ENCODE measurements at regions not wholly inside any gene's neighbourhood (a gene's known extent, or its start where the extent isn't known, plus 50 kb on each side); places are given as distances from the start of the nearest gene placed in this dataset.

DNA sequence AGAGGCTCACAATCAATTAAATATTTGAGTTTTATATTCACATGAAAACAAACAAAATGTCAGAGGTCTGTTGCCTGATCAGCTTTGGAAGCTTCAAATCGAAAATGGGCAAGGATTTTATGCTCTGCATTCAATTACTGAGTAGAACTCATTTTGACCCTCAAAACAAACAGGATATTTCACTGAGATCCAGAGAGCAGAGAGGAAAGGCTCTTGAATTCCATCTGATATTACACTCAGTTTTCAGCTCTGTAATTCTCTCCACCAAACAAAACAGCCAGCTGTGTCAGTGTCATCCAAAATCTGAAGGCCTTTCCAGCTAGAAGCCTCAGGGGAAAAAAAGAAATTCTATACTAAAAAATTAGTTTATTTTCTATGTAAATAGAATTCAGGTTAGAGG, 128.6 kb upstream of the FLRT2 start:
- POLR2A ChIA-PET: interaction anchor here (0.5 kb wide), 1 partner anchor 325 kb away, joined by 3 read pairs; no protein-coding TSS in a partner anchor
- intact Hi-C loops (cut with micrococcal nuclease; ENCODE audit: unreplicated experiment): no loop called here
- H3K79me2 ChIP-seq (ENCODE audit: insufficient read depth, low read depth, low read length): no peaks in the 10 kb centered on the region
- H3K27ac ChIP-seq (ENCODE audit: low read depth, low read length, poor library complexity, severe bottlenecking): no peak overlapping the region
- no peaks in the 10 kb centered on the region for H3K4me1 ChIP-seq (ENCODE audit: insufficient read depth, low read length, poor library complexity, severe bottlenecking)
- CTCF ChIA-PET (ENCODE audit: unreplicated experiment): no interaction called here
- no peak for TF ChIP-seq EZH2phosphoT487 (IDR thresholded peaks at IDR 0.05; ENCODE audit: borderline replicate concordance, low read depth, low read length)
- TF ChIP-seq, protein P1, sequence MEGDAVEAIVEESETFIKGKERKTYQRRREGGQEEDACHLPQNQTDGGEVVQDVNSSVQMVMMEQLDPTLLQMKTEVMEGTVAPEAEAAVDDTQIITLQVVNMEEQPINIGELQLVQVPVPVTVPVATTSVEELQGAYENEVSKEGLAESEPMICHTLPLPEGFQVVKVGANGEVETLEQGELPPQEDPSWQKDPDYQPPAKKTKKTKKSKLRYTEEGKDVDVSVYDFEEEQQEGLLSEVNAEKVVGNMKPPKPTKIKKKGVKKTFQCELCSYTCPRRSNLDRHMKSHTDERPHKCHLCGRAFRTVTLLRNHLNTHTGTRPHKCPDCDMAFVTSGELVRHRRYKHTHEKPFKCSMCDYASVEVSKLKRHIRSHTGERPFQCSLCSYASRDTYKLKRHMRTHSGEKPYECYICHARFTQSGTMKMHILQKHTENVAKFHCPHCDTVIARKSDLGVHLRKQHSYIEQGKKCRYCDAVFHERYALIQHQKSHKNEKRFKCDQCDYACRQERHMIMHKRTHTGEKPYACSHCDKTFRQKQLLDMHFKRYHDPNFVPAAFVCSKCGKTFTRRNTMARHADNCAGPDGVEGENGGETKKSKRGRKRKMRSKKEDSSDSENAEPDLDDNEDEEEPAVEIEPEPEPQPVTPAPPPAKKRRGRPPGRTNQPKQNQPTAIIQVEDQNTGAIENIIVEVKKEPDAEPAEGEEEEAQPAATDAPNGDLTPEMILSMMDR (conservative IDR thresholded peaks at IDR 0.05; ENCODE audit: low read length): no peak
- H3K9me2 ChIP-seq (ENCODE audit: insufficient read depth, low read length): no peaks in the 10 kb centered on the region
- BruUV-seq (replicated peaks): no TSS peak
- no peak for DNase-seq (ENCODE audit: low spot score)
- H3K9me3 ChIP-seq (ENCODE audit: low read length): no peaks in the 10 kb centered on the region
- no peak overlapping the region for H2AFZ ChIP-seq (ENCODE audit: low read length)
- H4K20me1 ChIP-seq (ENCODE audit: insufficient read depth, low read length): no peaks in the 10 kb centered on the region
- H3K36me3 ChIP-seq (ENCODE audit: insufficient read depth, low read length): no peaks in the 10 kb centered on the region
- H3K4me2 ChIP-seq (ENCODE audit: low read length): no peak overlapping the region
- no peak overlapping the region for H3K4me3 ChIP-seq (ENCODE audit: low read depth, low read length, poor library complexity, severe bottlenecking)

DNA sequence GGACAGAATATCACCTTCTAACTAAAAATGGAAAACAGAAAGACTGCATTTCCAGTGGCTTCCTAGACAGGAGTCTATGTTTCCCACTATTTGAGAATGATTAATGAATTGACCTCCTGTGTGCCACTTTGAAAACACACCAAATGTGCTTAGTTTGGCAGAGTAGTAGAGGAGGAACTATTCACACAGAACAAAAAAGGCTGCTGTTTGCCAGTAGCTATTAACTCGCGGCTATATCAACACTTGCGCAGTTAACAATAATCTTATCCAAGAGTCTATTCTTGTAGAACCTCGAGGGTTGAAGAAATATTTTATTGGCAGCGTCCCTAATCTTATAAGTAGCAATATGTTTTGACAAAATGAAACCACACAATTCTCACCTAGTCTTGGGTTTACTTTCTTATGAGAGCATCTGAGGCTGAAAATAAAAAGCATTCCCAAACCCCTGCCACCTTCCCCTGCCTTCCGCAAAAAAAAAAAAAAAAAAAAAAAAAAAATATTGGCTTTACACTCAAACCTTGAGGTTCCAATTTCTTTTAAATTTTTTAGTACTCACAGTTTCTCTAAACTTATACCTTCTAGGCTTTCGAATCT, 127.3 kb upstream of the FLRT2 start:
- H2AFZ ChIP-seq (ENCODE audit: low read length): no peak overlapping the region
- CTCF ChIA-PET (ENCODE audit: unreplicated experiment): no interaction called here
- BruUV-seq (replicated peaks): no TSS peak
- POLR2A ChIA-PET: no interaction called here
- intact Hi-C loops (cut with micrococcal nuclease; ENCODE audit: unreplicated experiment): no loop called here
- H3K9me3 ChIP-seq (ENCODE audit: low read length): no peaks in the 10 kb centered on the region
- DNase-seq (ENCODE audit: low spot score): no peak
- no peak for TF ChIP-seq EZH2phosphoT487 (IDR thresholded peaks at IDR 0.05; ENCODE audit: borderline replicate concordance, low read depth, low read length)
- TF ChIP-seq, protein P1 (conservative IDR thresholded peaks at IDR 0.05; ENCODE audit: low read length): no peak
- H3K27ac ChIP-seq (ENCODE audit: low read depth, low read length, poor library complexity, severe bottlenecking): no peak overlapping the region
- H3K4me3 ChIP-seq (ENCODE audit: low read depth, low read length, poor library complexity, severe bottlenecking): no peak overlapping the region
- H3K4me1 ChIP-seq (ENCODE audit: insufficient read depth, low read length, poor library complexity, severe bottlenecking): no peaks in the 10 kb centered on the region
- no peaks in the 10 kb centered on the region for H3K36me3 ChIP-seq (ENCODE audit: insufficient read depth, low read length)
- no peaks in the 10 kb centered on the region for H3K79me2 ChIP-seq (ENCODE audit: insufficient read depth, low read depth, low read length)
- H4K20me1 ChIP-seq (ENCODE audit: insufficient read depth, low read length): no peaks in the 10 kb centered on the region
- no peak overlapping the region for H3K4me2 ChIP-seq (ENCODE audit: low read length)
- H3K9me2 ChIP-seq (ENCODE audit: insufficient read depth, low read length): no peaks in the 10 kb centered on the region

DNA sequence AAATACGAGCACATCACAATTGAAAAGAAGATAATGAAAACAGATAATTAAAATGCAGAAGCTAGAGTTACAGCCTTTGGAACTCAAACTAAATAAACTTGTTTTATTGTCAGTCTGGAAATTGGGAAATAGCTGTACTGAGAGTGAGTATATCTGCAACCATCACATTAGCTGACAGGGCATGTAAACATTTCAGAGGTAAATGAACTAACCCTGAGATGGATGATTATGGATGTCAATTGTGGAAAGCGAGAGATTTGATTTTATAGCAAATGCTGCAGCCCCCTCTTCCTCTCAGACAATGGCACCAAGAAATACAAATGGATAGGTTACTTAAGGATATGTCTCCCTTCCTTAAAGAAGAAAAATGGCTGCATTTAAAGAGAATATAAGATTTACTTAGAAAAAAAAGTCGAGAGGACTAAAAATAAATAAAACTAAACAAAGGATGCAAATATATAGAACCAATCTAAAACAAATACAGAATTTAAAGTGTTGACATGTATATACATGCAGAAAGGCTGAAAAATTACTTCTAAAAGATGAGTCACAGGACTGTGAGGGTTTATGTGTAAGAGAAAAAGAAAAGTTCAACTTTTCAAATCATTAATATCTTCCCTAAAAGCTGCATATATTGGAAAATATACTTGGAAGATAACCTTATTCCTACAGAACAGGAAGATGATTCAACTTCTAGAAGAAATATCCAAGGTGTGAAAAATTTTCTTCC, 120.3 kb upstream of the FLRT2 start:
- intact Hi-C loops (cut with micrococcal nuclease; ENCODE audit: unreplicated experiment): no loop called here
- Histone ChIP-seq H3K4me3 (ENCODE audit: low read depth, low read length, poor library complexity, severe bottlenecking) (no peak overlapping the region), H3K4me2 (ENCODE audit: low read length) (no peak overlapping the region), H2AFZ (ENCODE audit: low read length) (no peak overlapping the region), H3K4me1 (ENCODE audit: insufficient read depth, low read length, poor library complexity, severe bottlenecking) (no peaks in the 10 kb centered on the region), H3K36me3 (ENCODE audit: insufficient read depth, low read length) (no peaks in the 10 kb centered on the region), H3K9me3 (ENCODE audit: low read length) (no peaks in the 10 kb centered on the region), H3K27ac (ENCODE audit: low read depth, low read length, poor library complexity, severe bottlenecking) (no peak overlapping the region), H4K20me1 (ENCODE audit: insufficient read depth, low read length) (no peaks in the 10 kb centered on the region), H3K9me2 (ENCODE audit: insufficient read depth, low read length) (0 out of 2 replicates have a peak, but pooled peaks cover 3% of the 10 kb centered on the region), H3K79me2 (ENCODE audit: insufficient read depth, low read depth, low read length) (no peaks in the 10 kb centered on the region)
- POLR2A ChIA-PET: no interaction called here
- CTCF ChIA-PET (ENCODE audit: unreplicated experiment): no interaction called here
- DNase-seq (ENCODE audit: low spot score): no peak
- no peak for TF ChIP-seq EZH2phosphoT487 (IDR thresholded peaks at IDR 0.05; ENCODE audit: borderline replicate concordance, low read depth, low read length)
- TF ChIP-seq, protein P1 (conservative IDR thresholded peaks at IDR 0.05; ENCODE audit: low read length): no peak
- BruUV-seq (replicated peaks): no TSS peak

Data from OCI-LY7 (cell line).